NCI-H187 (cell line): ENCODE measurements at regions not wholly inside any gene's neighbourhood (a gene's known extent, or its start where the extent isn't known, plus 50 kb on each side); places are given as distances from the start of the nearest gene placed in this dataset.
A peak's percentile ranks its signal among the peaks of the same experiment; 100 is the strongest.

Experiments
- DNase-seq, 2 experiments: peaks; one replicate each; lab custom pipeline; 2025; lab: John Stamatoyannopoulos, UW

DNA sequence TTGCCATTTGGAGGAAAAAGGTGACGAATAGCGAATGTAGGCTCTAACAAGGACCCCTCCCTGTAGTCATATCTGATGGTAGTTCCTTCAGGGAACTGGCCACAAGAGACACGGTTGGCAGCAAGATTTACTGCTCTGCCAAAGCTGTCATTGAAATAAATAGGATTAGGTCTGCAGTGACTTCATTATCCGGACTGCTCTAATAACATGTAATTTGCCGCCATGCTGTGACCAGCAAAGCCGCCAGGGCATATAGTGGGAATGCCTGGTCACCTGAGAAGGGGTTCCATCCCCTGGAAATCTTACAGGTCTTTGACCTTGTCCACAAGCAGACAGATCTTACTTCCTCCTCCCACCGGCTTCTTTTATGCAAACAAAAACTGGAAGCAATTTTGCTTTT lies 59.4 kb upstream of the LAPTM4A start:
- no peak for DNase-seq

DNA sequence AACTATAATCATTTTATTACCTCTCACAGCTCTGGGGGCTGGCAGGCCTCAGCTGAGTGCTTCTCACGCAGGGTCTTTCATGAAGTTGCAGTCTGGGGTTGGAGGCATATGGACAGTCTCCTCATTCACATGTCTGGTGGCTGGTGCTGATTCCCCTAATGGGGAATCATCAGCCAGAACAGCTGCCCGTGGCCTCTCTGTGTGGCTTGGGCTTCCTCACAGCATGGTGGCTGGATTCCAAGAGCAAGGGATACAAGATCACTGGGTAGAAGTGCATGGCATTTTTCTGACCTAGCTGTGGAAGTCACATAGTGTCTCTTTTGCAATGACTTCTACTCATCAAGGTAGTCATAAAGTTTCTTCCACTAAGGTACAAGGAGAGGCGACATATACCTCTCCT lies 59.0 kb upstream of the LAPTM4A start:
- no peak for DNase-seq

DNA sequence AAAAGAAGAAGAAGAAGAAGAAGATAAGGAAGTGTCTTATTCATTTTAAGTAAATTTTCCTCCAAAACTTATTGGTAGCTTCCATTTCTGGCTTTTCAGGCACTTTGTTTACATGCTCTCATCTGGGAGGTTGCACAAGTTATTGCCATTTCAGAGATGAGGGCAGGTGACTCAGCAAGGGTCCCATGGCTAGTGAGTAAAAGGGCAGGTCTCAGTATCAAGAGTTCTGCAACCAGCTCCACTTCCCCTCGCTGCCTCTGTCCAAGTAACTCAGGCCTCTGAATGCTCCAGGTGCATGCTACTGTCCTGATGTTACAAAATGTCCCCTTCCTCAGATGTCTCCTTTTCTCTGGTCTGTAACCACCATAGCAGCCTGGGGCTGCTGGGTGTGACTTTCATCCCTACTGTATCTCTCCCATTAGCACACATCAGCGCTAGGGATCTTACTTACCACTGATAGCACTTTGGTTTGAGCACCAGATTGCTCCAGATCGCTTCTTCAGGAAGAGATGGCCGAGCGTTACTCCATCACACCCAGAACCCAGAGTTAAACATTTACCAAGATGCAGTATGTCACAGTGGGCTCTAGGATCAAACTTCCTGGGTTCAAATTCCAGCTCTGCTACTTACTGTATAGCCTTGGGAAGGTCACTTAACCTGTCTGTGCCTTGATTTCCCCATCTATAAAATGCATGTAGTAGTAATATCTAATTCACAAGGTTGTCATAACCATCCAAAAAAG lies 57.4 kb upstream of the LAPTM4A start:
- no peak for DNase-seq

DNA sequence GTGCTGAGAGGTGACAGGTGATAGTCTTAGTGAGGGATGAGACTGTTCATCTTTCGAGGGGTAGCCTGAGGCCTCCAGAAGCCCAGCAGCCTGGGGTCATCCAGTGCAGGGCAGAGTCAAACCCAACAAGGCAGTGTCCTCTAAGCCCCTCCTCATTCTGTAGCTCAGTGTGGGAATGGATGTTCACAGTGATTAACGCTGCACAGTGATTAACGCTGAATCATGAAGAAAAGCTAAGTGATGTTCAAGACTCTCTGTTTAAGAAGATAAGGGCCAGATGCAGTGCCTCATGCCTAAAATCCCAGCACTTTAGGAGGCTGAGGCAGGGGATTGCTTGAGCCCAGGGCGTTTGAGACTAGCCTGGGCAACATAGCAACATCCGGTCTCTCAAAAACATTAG lies 56.3 kb upstream of the LAPTM4A start:
- no peak for DNase-seq

DNA sequence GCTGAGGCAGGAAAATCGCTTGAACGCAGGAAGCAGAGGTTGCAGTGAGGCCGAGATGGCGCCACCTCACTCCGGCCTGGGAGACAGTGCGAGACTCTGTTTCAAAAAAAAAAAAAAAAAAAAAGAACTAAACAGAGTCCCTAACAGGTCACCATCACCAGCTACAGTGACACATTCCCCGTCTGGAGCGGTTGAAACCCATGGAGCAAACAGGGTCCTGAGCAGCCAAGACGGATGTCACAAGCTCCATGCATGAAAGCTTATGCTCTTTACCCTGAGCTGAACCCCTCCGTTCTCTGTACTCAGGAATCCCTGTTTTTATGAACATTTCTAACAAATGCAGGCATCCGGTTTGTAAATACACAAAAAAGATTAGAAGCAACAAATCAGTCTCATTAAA lies 55.9 kb upstream of the LAPTM4A start:
- no peak for DNase-seq

DNA sequence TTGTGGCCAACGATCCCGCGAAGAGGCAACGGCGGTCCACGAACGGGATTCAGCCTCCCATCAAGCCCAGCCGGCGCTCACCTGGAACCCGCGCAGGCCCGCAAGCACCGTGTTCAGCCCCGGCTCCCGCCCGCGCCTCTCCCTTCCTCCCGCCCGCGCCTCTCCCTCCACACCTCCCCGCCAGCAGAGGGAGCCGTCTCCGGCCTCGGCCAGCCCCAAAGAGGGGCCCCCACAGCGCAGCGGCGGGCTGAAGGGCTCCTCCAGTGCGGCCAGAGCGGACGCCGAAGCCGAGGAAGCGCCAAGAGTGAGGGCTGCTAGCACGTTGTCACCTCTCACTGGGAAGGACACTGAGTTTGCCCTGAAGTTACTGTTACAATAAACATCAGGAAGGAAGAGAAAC lies 55.3 kb upstream of the LAPTM4A start:
- DNase-seq, result no peak

DNA sequence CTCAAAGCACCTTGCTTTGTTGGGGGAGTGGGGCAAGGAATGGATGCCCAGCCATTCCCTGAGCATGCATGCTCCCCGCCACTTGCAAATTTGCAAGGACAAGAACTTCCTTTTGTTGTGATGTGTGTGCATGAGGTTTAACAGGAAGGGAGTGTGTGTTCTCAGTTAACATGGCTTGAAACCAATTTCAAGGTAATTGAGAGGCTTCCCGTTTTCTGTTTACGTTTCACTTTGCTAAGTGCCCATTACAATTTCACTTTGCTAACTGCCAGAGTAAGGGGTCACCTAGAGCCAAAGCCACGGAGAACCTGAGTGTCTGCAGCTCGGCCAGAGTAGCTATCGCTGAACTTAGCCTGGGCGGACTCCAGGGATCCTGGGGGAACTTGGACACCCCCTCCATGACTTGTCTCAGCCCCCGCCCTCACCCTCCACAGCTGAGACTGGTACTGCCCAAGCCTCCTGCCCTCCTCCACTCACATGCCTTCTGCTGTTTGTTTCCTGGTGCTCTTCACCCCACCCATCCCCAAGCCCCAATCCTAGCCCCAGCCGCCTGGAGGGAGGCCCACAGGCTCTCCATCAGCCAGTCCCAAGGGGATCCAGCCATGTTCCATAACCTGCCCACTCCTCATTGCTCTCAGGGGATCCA lies 53.6 kb upstream of the LAPTM4A start:
- peak; percentile 12 to 32 for DNase-seq

DNA sequence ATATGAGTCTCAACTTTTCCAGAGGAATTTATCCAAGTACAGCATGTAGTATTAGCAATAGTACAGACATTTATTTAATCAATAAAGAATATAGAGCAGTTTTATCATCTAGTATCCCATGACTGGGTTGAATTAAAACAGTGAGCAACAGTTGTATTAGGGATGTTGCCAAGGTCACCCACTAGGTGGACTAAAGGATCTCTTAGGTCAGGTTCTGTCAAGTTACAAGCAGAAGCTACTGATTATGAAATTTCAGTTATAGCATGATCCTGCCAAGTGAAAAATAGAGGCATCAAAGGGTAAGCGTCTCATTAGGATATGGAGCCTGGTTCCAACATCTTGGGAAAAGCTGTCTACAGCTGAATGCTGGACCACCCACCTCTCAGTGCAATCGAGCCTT lies 52.1 kb upstream of the LAPTM4A start:
- no peak for DNase-seq
